HG03025 (cell line): ENCODE measurements at regions not wholly inside any gene's neighbourhood (a gene's known extent, or its start where the extent isn't known, plus 50 kb on each side); places are given as distances from the start of the nearest gene placed in this dataset.

Experiments
- ATAC-seq: cut with Tn5 transposase; IDR thresholded peaks from one replicate; pipeline ENCODE4 v1.9.1; 2021; ENCODE audit warnings: mild to moderate bottlenecking, moderate library complexity; ENCODE audit not compliant: unreplicated experiment, low FRiP score

DNA sequence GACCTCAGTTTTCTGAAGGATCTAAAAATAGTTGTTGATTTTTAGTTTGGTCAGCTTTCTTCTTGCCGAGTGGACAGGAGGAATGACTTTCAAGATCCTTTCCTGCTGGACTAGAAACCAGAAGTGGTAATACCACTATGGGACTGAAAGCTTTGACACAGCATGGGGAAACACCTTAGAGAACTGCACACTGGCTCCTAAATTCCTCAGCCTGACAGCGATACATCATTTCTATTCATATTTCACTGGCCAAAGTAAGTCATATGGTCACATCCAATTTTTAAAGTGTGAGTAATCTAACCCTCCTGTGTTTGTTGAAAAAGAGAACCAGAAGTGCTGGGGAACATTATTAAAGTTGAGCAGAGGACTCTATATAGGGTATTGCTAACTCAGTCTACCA is 244.7 kb upstream of the MMADHC start:
- ATAC-seq = no peak

DNA sequence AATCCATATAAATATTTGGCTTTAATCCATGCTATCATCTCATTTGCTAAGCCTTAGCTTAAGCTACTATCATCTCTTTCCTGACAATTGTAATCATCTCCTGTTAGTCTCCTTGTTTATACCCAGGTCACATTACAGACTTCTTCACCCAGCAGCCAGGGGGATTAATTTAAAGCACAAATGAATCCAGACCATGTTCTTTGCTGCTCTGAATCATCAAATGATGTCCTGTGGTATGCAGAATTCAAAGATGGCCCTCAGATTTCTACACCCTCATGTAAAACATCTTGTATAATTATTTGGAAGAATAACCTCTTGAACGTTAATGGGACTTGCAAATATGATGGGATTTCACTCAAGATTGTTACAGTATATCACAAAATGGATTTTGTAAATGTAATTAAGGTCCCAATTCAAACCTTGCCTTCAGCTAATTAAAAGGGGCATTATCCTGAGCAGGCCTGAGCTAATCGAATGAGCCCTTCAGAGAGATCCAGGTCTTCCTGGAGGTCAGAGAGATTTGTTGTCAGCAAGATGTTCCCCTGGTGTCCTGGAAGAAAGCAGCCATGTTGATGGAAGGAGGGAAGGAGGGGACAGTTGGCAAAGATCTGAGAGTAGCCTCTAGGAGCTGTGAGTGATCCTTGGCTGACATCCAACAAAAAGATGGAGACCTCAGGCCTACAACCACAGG is 241.1 kb upstream of the MMADHC start:
- ATAC-seq = no peak

DNA sequence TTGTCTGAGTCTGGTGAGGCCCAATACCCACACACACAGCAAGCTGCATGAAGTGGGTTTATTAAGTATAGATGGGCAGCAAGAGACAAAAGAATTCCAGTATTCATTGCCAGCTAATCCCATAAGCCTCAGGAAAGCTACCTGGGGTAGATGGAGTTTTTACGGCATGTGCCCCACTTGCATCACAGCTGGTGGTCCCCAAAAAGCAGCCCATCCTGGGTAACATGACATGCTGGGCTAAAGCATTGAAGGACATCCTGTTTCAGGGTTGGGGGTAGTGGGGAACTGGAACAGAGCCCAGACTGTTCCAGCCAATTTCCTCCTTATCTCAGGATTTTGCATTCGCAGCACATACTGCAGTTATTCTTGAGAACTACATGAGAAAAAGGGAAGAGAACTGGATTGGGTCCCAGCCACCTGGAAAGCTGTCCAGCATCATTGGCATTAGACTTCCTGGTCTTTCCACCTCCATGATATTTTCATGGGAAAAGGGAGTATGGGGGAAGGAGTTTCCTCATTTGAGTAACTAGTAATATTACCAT is 240.1 kb upstream of the MMADHC start:
- no peak for ATAC-seq

- no peak for ATAC-seq
Observed at GRCh38 chr2:149826471-149827125, 239.0 kb upstream of the MMADHC start.

DNA sequence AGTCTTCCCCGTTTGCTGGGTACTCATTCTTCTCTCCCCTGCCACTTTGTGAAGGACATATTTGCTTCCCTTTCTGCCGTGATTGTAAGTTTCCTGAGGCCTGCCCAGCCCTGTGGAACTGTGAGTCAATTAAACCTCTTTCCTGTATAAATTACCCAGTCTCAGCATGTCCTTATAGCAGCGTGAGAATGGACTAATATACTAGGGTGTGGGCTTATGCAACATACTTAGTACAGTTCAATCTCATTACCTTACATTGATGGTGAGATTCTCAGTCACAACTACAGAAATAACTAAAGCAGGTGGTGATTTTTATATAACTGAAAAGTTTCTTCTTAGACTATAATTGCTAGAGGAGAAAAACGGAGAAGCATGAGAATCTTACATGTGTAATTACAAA is 237.9 kb upstream of the MMADHC start:
- ATAC-seq = no peak

GRCh38 chr2:149824136-149824535 is 236.6 kb upstream of the MMADHC start:
- no peak for ATAC-seq

DNA sequence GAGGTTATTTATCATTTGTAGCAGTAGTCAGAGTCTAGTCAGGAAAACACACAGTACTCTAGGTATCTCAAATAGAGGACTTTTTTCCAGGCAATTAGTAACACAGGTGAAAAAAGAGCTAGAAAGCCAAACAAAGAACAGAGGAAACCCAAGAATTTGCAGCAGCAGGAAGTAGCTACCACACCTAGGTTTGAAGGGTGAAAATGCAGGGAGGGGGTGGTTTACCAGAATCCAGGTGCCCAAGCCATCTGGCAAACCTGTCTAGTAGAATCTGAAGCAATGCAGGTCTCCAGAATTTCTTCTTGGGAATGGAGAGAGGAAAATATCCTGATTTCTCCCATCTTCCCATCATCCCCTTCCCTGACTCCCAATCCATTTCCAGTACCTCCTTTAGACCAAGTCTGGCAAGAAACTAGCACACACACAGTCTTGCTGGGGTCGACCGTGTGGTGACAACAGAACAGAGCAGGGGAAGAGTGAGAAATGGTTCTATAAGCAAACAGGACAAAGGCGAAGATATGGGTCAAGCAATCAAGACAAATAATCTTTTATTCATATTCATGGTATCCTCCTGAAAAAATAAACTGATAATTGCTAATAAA is 231.9 kb upstream of the MMADHC start:
- no peak for ATAC-seq

GRCh38 chr2:149816756-149817551 is 229.4 kb upstream of the MMADHC start:
- ATAC-seq = no peak

DNA sequence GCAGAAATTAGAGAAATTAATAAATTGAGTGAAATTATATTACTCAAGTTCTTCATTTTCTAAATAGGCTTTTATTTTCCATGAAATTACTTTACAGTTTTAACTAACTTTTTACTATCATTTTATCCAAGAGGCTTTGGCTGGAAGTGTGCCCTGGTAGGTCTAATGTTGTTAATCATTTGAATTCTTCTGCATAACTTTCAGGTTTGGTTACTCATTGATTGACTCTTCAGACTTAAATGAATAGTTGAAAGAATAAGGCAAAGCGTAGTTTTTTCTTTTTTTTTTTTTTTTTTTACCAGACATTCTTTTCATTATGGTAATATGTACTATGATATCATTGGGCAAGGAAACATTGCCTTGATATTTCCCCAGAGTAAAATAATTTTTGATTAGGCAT is 228.4 kb upstream of the MMADHC start:
- no peak for ATAC-seq

DNA sequence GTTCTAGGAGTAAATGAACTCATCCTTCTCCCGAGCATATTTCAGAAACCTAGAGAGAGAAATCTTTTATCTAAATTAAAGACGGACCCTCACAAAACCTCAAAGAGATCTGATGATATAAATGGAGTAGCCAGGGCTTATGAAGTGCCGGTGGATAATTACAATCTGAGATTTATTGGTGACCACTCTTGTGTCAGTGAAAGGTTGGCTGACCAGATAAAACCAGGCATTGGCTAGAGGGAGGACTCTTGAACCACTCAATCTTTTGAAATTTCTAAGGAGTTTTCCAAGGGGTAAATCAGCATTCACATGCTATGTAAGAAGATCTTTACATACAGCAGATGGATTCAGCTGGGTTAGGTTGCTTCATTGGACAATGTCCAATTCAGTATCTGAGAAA is 227.3 kb upstream of the MMADHC start:
- ATAC-seq = no peak

- no peak for ATAC-seq
Observed at GRCh38 chr2:149814049-149814448, 226.5 kb upstream of the MMADHC start.

- no peak for ATAC-seq
Observed at GRCh38 chr2:149808556-149808955, 221.0 kb upstream of the MMADHC start.

DNA sequence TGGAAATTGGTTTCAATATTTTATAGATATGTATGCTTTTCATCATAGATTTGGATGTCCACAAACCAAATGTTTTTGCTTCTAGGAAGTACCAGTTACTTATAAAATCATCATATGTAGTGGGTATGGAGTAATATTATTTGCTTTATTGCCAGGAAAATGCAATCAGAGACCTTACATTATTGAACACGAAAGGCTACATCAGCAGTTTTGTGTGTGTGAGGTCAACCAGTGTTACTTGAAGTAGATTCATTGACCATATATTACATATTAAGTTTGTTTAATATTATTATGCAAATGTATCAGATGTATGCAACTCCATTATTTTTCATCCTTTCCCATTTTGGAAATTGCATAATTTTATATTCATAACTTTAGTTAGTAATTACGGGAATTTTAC is 219.1 kb upstream of the MMADHC start:
- ATAC-seq = no peak

DNA sequence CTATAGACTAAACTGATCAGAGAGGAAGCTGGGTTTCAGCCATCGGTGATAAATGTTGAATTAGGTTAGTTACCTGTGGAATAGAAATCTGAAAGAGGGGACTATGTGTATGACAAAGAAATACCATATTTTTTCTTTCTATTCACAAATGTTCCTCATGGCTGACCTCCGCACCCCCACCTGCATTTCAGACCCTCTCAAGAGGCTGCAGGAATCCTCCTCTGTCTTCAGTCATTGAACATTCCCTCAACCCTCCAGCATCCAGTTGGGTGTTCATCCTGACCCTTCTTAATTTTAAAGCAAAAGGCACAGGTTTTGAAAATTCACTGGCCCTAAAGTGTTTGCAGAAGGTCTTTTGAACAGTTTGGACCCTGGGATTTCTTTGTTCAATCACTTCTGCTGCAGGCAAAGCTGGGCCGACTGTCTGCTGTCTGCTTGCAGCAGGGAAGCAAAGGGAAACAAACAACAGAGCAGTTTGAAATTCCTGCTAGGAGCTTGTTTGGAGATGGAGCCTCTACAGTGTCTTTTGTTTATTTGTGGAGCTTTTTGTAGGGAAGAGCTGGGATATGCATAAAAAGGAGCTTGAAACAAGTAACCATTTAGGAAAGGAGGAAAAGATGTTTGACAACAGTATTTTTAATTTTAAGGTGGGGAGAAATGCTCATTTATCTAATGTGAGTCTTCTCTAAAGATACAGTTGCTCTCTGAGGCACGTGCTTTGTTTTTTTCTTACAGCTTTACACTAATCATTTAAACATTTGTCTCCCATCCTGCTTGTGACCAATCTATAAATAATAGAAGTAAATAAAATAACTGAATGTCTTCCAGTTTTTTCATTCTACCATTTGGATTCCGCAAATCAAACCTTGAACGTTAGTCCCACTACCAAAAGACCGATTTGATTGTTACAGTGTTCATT is 213.3 kb upstream of the MMADHC start:
- no peak for ATAC-seq

GRCh38 chr2:149799013-149799705 is 211.6 kb upstream of the MMADHC start:
- no peak for ATAC-seq

GRCh38 chr2:149797030-149797429 is 209.5 kb upstream of the MMADHC start:
- ATAC-seq = no peak

DNA sequence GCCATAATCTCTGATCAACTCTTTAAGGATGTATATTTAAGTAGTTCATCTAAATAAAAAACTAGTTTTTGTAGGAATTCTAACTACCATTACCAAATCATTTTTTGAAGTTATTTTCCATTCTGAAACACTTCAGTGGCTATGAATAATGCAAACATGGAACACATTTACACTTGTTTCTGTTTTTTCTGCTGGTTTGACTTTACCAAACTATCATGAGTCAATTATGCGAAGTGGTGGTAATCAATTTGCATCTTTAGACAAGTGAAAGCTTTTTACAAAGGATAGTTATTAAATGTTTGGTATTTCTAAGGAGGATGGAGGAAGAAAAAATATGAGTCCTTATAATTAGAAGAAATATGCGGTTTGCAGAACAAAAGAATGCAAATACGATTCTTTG is 202.0 kb upstream of the MMADHC start:
- ATAC-seq = no peak

DNA sequence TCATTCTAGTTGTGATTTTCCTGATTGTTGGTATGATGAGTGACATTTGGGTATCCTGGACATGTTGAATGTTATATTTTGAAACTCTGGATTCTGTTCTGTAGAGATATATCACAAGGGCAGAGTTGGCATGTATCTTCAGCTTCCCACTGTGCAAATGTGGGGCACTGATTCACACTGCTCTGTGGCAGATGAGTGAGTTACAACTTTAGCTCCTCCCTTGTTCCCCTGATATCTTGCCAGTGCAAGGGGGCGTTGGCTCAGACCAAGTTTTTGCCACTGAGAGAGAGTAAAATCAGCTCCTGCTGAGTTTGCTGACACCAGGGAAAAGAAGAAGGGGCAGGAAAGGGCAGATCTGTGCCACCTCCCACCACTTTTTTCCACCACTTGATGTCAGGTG is 199.6 kb upstream of the MMADHC start:
- ATAC-seq = no peak

- no peak for ATAC-seq
Observed at GRCh38 chr2:149783284-149783683, 195.7 kb upstream of the MMADHC start.
